GM21825 (cell line): ENCODE measurements at regions not wholly inside any gene's neighbourhood (a gene's known extent, or its start where the extent isn't known, plus 50 kb on each side); places are given as distances from the start of the nearest gene placed in this dataset.

Source experiments
- ATAC-seq: cut with Tn5 transposase; IDR thresholded peaks from one replicate; pipeline ENCODE4 v1.9.1; 2021; ENCODE audit warnings: mild to moderate bottlenecking, moderate library complexity; ENCODE audit not compliant: unreplicated experiment

DNA sequence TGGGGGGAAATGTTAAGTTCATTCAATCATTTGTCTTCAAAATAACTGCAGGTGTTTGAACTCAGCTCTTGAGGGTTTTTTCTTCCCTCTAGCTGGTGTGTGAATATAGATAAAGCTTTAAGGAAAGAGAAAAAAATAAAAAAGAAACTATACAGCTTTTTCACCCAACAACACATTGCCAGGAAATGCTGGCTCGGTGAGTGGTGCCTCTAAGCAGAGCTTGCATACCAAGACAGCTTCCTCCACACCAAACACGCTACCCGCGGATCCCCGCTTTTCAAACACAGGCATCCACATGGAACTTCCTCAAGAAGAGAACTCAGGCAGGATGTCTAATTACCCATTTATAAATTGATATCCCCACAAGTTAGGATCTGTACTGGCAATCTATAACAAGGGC, 69.8 kb upstream of the TANK start:
- peak; percentile 54 for ATAC-seq

DNA sequence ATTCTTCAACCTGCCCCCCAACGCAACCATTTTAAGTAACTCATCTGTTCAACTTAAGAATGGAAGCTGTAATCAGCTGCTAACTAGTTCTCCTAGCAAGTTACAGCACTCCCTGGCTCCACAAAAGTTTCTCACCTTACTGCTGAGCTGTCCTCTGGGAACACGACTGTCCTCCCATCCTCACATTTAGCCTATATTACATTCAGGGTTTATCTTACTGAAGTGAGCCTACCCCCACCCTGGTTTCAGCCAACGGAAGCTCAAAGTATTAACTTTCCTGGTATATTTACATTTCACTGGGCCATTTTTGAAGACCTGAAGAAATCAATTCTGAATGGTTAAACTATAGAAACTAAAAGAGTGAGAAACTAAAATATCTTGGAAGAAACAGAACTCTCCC, 64.9 kb upstream of the TANK start:
- no peak for ATAC-seq

DNA sequence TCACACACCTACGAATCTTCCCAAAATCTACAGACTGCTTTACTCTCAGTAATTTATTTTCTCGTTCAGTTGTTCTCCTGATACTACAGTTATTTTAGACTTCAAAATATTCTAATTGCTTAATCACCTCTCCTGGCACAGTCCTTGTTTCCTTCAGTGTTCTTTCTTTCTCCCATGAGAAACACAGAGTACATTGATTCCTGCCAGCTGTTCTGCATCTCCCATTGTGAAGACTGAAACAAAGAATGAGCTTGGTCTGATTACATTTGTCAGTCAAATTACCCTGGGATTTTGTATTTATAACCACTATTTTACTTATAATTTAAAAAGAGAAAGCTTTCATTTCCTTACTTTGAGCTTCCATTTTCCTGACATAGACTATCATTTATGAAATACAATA, 63.9 kb upstream of the TANK start:
- no peak for ATAC-seq

DNA sequence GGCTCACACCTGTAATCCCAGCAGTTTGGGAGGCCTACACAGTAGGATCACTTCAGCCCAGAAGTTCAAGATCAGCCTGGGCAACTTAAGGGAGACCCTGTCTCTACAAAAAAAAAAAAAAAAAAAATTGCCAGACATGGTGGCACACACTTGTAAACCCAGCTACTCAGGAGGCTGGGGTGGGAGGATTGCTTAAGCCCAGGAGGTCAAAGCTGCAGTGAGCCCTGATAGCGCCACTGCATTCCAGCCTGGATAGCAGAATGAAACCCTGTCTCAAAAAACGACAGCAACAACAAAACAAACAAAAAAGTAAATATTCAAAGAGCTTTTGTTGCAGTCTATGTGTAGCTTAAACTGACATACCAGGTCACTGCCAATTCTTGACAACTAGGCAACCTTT, 63.1 kb upstream of the TANK start:
- ATAC-seq, result no peak

DNA sequence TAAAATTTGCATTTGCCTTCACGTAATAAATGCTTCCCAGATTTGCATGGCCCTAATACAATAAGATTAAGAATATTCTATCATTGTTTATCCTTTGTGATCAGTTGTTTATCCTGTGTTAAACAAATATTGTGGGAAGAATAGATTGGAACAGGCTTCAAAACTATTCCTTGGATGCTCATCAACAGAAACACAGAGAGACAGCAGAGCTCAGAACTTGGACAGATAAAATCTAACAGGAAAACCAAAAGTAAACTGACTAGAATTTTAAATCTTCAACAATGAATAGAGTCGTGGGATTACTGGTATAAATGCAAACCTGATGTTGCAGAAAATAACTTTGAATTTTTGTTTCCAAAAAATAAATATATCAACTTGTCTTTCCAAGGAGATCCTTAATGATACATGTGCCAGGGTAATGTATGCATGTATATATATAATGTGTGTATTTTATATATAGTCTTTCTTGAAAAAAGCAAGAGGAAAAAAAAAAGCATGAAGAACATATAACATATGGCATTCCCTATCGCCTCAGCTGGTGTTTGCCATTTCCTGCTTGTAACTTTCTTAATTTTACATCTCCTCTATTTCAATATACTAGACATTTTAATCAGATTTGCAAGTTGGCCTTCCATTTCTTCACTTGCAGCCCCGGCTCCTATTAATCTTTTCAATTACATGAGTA, 59.9 kb upstream of the TANK start:
- ATAC-seq, result no peak

DNA sequence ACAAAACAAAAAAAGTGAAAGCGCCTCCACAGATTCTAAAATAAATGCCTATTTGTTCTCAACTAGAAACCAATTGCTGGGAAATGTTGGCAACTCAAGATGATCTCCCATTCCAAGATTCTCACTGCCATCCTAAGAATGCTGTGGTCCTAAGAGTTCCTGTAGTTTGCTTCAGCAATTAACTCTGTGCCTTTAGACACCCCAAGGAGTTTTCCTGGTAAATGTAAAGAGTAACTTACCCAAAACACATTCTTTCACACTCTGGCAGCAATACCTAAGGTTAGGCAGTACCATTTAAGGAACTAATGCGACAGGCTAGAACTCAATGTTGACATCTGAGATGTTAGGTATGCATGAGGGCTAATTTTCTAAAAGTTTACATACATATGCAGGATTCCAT, 58.8 kb upstream of the TANK start:
- no peak for ATAC-seq

DNA sequence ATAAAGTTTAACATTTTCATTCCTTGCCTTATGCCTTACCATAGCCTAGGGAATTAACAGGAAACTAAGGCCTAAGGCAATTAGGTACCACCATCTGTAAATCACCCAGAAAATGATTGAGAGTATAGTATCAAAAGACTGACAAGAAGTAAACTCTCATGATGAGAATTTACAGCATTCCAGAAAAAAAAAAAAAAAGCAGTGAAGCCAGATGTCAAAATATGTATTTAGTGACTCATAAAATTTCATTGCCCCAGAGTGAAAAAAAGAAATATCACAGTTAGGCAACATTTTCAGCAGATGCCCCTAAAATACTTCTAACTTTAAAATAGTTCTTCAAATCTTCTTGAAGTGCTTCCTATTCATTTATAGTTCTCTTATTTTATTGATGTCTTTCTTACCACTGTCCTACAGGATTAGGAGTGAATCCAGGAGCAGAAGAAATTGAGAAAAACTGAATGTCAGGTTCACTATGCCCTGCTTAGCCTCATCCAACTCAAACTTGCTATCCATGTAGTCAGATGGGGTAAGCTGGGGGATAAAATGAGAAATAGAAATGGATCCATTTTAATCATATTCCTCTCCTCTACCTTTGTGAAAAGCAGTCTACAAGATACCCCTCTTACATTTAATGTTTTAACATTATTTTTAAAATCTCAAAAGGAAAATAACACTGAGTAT, 57.3 kb upstream of the TANK start:
- no peak for ATAC-seq

DNA sequence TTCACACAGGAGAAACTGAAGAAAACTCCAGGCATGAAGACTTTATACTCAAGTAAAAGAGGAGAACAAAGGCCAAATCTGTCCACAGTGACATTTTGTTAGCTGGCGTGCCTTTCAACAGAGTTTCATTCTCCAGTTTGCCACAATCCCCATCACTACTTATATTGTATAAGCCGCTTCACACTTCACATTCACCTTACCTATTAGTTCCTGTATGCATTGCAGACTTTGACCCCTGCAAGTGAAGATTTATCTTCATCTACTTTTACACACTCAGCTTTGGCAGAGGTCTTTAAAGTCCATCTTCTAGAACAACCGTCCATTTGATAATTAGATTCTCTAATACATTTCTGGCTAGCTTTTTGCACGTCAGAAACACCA, 56.8 kb upstream of the TANK start:
- ATAC-seq, result no peak

DNA sequence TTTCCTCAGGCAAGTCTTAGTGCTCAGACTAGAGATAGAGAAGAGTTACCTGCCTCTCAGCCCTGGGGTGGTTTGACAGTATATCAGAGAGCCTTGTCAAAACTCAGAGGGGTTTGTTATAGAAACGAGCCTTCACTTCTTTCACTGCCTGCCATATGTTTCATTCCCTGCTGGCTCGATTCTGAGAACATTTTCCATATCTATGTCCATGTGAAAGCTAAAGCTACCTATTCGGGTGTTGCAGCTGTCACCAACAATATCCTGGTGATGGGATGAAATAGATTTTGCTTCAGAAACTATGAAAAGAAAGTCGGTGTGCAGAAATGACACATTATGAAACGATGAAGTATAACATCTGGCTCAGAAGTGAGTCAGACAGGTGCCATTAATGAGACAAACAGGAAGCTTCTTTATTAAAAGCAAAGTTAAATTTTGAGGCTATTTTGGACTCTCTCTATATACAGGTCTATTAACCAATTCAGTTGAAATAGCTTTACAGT, 56.1 kb upstream of the TANK start:
- peak; percentile 92 for ATAC-seq

DNA sequence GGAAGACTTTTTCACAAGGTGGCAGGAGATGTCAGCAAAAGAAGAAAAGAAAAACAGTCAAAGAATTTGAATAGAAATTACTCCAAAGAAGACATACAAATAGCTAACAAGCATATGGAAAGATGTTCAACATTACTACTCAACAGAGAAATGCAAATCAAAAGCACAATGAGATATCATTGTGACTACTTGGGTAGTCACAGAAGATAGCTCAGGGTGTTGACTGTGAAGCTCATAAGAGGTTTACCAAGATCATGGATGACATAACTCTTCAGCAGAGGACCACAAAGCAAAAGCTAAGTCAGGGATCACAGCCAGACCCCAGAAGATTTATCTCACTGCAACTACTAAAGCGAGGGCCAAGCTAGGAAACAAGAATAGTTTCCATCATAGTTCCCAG, 53.0 kb upstream of the TANK start:
- no peak for ATAC-seq
